ENCODE measurements at regions not wholly inside any gene's neighbourhood (a gene's known extent, or its start where the extent isn't known, plus 50 kb on each side); places are given as distances from the start of the nearest gene placed in this dataset.

DNA sequence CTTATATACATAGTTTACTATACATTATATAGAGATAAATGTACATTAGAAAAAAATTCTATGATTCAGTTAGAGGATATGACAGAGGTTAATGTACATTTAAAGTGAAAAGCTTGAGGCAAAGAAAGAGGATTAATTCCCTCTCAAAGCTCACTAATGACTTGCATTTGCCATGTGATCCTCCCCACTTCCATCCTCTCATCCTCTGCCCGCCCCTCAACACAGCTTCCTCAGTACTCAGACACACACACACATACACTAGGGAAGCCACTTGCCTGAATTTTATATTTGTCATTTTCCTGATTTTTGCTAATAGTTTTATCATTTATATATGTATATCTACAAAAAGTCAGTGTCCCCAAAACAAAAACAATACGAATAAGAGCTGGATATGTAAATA is 764.5 kb downstream of the EFNA5 start:
- TF ChIP-seq, protein P1, sequence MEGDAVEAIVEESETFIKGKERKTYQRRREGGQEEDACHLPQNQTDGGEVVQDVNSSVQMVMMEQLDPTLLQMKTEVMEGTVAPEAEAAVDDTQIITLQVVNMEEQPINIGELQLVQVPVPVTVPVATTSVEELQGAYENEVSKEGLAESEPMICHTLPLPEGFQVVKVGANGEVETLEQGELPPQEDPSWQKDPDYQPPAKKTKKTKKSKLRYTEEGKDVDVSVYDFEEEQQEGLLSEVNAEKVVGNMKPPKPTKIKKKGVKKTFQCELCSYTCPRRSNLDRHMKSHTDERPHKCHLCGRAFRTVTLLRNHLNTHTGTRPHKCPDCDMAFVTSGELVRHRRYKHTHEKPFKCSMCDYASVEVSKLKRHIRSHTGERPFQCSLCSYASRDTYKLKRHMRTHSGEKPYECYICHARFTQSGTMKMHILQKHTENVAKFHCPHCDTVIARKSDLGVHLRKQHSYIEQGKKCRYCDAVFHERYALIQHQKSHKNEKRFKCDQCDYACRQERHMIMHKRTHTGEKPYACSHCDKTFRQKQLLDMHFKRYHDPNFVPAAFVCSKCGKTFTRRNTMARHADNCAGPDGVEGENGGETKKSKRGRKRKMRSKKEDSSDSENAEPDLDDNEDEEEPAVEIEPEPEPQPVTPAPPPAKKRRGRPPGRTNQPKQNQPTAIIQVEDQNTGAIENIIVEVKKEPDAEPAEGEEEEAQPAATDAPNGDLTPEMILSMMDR (IDR thresholded peaks at IDR 0.05; ENCODE audit: low read depth, low read length), result no peak
- no peak for TF ChIP-seq EZH2phosphoT487 (IDR thresholded peaks at IDR 0.05; ENCODE audit: low read depth)
